Psoas muscle (tissue), 7 donors: ENCODE measurements at regions not wholly inside any gene's neighbourhood (a gene's known extent, or its start where the extent isn't known, plus 50 kb on each side); places are given as distances from the start of the nearest gene placed in this dataset.

Source experiments
- ATAC-seq, 4 donors: fragments of 200-7000 bp; cut with Tn5 transposase; one replicate each; pipeline ENCODE4 v1.9.1; 2020; ENCODE audit warnings: moderate library complexity in 3 of 4, mild to moderate bottlenecking in 2 of 4
- DNase-seq, 2 donors: peaks; one replicate each; pipeline ENCODE4 v3.0.0-alpha.2; 2020
- H3K27ac ChIP-seq: fragments of 200-600 bp; one replicate; pipeline ENCODE4 v1.8.0; 2022
- H3K27me3 ChIP-seq, 3 donors: fragments of 200-600 bp in 1 of 3; one replicate each; pipeline versions ENCODE4 v1.6.1 to v1.8.0; 2013 to 2022; ENCODE audit warnings: low read length in 2 of 3, mild to moderate bottlenecking in 2 of 3, moderate library complexity in 1 of 3; ENCODE audit not compliant: insufficient read depth in 3 of 3
- H3K36me3 ChIP-seq, 2 donors: fragments of 200-600 bp in 1 of 2; one replicate each; pipeline versions ENCODE4 v1.6.1 to v1.8.0; 2013 to 2022; ENCODE audit warnings: low read depth in 1 of 2, mild to moderate bottlenecking in 1 of 2, moderate library complexity in 1 of 2; ENCODE audit not compliant: insufficient read depth in 1 of 2
- H3K4me1 ChIP-seq: fragments of 200-600 bp; one replicate; pipeline ENCODE4 v1.8.0; 2022
- H3K4me3 ChIP-seq: fragments of 200-600 bp; one replicate; pipeline ENCODE4 v1.8.0; 2022; ENCODE audit warnings: mild to moderate bottlenecking
- H3K9me3 ChIP-seq: fragments of 200-600 bp; one replicate; pipeline ENCODE4 v1.8.0; 2022
- CTCF ChIP-seq: fragments of 200-600 bp; IDR thresholded peaks from one replicate; pipeline ENCODE4 v1.8.0; 2022; ENCODE audit warnings: antibody characterized with exemption
- WGBS, 3 donors: extraction: QIAGEN DNeasy Blood & Tissue Kit; methylation state at CpG; one replicate each; pipeline versions ENCODE4 v1.1.6 to v1.1.7; 2013; 5-methylcytosine and 5-hydroxymethylcytosine counted together
- intact Hi-C, 2 donors: fragments of 100-400 bp; cut with DNase I; formaldehyde crosslinking; loops; one replicate each; pipeline versions ENCODE4 v1.11.0 to v1.14.2; 2022
- donor health status: healthy with polysubstance abuse.
- donor health status: DM: no; HTN: no; CAD: no; lungs with moderate emphysema.
- donor health status: Bipolar disorder and iron deficiency.
- donor health status: healthy.
- donor health status: DM: yes; HTN: yes; CAD: no.
- donor health status: DM: no; HTN: no; CAD: no.
- donor health status: DM: yes; HTN: yes; CAD: no.

GRCh38 chr11:41978945-41979344, 519.5 kb upstream of the LRRC4C start:
- Histone ChIP-seq H3K4me3 (no peak overlapping the region), H3K27ac (no peak overlapping the region), H3K36me3 (no peaks in the 10 kb centered on the region), H3K9me3 (no peaks in the 10 kb centered on the region), H3K4me1 (no peaks in the 10 kb centered on the region), H3K27me3 (no peaks in the 10 kb centered on the region)
- TF ChIP-seq CTCF = no peak
- intact Hi-C loops = no loop called here
- ATAC-seq (no peak), DNase-seq (no peak)
- 65 to 73% (median 73%) methylated on average over 2 of the region's 2 CpGs for WGBS, 3 donors

- no peak overlapping the region for H3K4me3 ChIP-seq
- ATAC-seq = no peak
- no peaks in the 10 kb centered on the region for H3K9me3 ChIP-seq
- H3K27me3 ChIP-seq = no peaks in the 10 kb centered on the region
- no peaks in the 10 kb centered on the region for H3K36me3 ChIP-seq
- H3K4me1 ChIP-seq = no peaks in the 10 kb centered on the region
- no peak for DNase-seq
- no peak overlapping the region for H3K27ac ChIP-seq
- WGBS, 3 donors = 86 to 90% (median 89%) methylated on average over 2 of the region's 2 CpGs
- no peak for TF ChIP-seq CTCF
- intact Hi-C loops = no loop called here
Measured at GRCh38 chr11:41980741-41981140, 521.3 kb upstream of the LRRC4C start.

- H3K27me3 ChIP-seq = no peaks in the 10 kb centered on the region
- ATAC-seq = no peak
- no peak for TF ChIP-seq CTCF
- no peak for DNase-seq
- no peaks in the 10 kb centered on the region for H3K36me3 ChIP-seq
- no peaks in the 10 kb centered on the region for H3K4me1 ChIP-seq
- 67 to 77% (median 69%) methylated on average over 3 of the region's 3 CpGs for WGBS, 3 donors
- H3K4me3 ChIP-seq = no peak overlapping the region
- H3K9me3 ChIP-seq = no peaks in the 10 kb centered on the region
- intact Hi-C loops = no loop called here
- H3K27ac ChIP-seq = no peak overlapping the region
Measured at GRCh38 chr11:41982276-41982675, 522.8 kb upstream of the LRRC4C start.

GRCh38 chr11:41982975-41983374, 523.5 kb upstream of the LRRC4C start:
- H3K27ac ChIP-seq = no peak overlapping the region
- intact Hi-C loops = no loop called here
- H3K9me3 ChIP-seq = no peaks in the 10 kb centered on the region
- 64 to 70% (median 66%) methylated on average over 3 of the region's 3 CpGs for WGBS, 3 donors
- no peaks in the 10 kb centered on the region for H3K4me1 ChIP-seq
- DNase-seq (no peak), ATAC-seq (no peak)
- no peaks in the 10 kb centered on the region for H3K27me3 ChIP-seq
- no peak overlapping the region for H3K4me3 ChIP-seq
- no peaks in the 10 kb centered on the region for H3K36me3 ChIP-seq
- TF ChIP-seq CTCF = no peak

GRCh38 chr11:41983475-41983874, 524.0 kb upstream of the LRRC4C start:
- Histone ChIP-seq H3K27me3 (no peaks in the 10 kb centered on the region), H3K4me1 (no peaks in the 10 kb centered on the region), H3K4me3 (no peak overlapping the region), H3K9me3 (no peaks in the 10 kb centered on the region), H3K36me3 (no peaks in the 10 kb centered on the region), H3K27ac (no peak overlapping the region)
- ATAC-seq (no peak), DNase-seq (no peak)
- intact Hi-C loops = no loop called here
- TF ChIP-seq CTCF = no peak
